ENCODE measurements at regions not wholly inside any gene's neighbourhood (a gene's known extent, or its start where the extent isn't known, plus 50 kb on each side); places are given as distances from the start of the nearest gene placed in this dataset.

DNA sequence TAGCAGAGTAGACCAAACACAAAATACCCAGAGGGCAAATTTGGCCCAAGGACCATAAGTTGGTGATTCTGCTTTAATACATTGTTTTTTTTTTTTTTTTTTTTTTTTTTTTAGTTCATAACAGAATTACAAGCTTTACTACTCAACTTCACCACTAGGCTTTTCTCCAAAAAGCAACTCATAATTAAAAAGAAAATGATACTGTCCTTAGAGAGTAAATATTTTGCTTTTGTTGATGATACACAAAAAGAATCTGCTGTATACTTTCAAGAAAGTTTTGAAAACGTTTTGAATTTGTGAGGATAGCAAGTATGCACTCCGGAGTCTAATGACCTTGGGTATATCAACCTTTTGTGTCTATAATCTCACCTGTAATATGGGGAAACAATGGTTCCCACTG, 68.9 kb upstream of the LMO3 start:
- H3K4me3 ChIP-seq (ENCODE audit: low read depth, low read length): no peak overlapping the region
- no peak for DNase-seq (ENCODE audit: low read depth)
- H3K27me3 ChIP-seq (ENCODE audit: control insufficient read depth, insufficient read depth, low read length): no peaks in the 10 kb centered on the region
- no peaks in the 10 kb centered on the region for H3K36me3 ChIP-seq (ENCODE audit: control insufficient read depth, insufficient read depth, low read length)
- TF ChIP-seq, protein P1, sequence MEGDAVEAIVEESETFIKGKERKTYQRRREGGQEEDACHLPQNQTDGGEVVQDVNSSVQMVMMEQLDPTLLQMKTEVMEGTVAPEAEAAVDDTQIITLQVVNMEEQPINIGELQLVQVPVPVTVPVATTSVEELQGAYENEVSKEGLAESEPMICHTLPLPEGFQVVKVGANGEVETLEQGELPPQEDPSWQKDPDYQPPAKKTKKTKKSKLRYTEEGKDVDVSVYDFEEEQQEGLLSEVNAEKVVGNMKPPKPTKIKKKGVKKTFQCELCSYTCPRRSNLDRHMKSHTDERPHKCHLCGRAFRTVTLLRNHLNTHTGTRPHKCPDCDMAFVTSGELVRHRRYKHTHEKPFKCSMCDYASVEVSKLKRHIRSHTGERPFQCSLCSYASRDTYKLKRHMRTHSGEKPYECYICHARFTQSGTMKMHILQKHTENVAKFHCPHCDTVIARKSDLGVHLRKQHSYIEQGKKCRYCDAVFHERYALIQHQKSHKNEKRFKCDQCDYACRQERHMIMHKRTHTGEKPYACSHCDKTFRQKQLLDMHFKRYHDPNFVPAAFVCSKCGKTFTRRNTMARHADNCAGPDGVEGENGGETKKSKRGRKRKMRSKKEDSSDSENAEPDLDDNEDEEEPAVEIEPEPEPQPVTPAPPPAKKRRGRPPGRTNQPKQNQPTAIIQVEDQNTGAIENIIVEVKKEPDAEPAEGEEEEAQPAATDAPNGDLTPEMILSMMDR (IDR thresholded peaks at IDR 0.05; ENCODE audit: insufficient read depth, low read length, severe bottlenecking): no peak
- no peak for FAIRE-seq

DNA sequence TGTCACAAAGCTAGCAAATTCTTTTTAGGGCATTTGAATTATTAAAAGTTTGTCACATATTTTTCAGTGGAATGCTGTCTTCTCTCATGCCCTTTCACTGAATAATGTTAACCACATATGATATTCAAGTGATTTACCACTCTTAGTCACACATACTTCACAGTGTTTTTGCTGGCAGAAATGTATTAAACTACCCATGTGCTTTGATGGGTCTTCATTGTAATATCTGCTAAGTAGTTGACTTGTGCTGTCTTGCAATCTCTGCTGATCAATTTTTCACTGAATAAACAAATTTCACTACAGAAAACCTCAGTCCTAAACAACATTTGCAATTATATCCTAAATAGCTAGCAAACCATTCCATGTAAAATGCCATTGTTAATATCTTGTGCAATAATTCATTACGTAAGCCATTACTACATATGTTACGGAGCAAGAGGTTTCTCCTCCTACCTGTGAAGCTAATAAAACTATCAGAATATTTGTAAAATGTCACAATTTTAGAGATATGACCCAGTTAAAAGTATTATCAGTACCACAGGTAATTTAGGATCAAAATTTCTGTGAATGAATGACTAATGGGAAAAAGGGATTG, 64.6 kb upstream of the LMO3 start:
- Histone ChIP-seq H3K27me3 (ENCODE audit: control insufficient read depth, insufficient read depth, low read length) (no peaks in the 10 kb centered on the region), H3K36me3 (ENCODE audit: control insufficient read depth, insufficient read depth, low read length) (no peaks in the 10 kb centered on the region), H3K4me3 (ENCODE audit: low read depth, low read length) (no peak overlapping the region)
- DNase-seq (ENCODE audit: low read depth) (peak; percentile 57), FAIRE-seq (no peak)
- TF ChIP-seq, protein P1 (IDR thresholded peaks at IDR 0.05; ENCODE audit: insufficient read depth, low read length, severe bottlenecking): no peak

DNA sequence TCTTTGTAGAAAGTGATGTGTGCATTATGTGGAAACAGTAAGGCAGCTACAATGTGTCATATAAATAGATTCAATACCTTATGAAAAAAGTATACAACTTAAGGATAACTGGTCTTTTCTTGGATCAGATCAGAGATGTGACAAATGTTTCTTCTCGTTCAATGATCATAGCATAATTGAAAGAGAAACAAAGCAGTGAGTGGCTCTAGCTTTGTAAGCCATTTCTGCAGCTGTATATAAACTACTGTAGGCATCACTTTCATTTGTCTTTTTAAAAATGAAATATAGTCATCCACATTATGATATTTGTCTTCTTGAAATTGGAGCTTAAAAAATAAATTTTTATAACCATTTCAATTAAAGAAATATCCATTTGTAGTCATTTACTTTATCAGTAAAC, 63.8 kb upstream of the LMO3 start:
- TF ChIP-seq, protein P1 (IDR thresholded peaks at IDR 0.05; ENCODE audit: insufficient read depth, low read length, severe bottlenecking): no peak
- H3K4me3 ChIP-seq (ENCODE audit: low read depth, low read length): no peak overlapping the region
- no peaks in the 10 kb centered on the region for H3K27me3 ChIP-seq (ENCODE audit: control insufficient read depth, insufficient read depth, low read length)
- DNase-seq (ENCODE audit: low read depth): no peak
- no peaks in the 10 kb centered on the region for H3K36me3 ChIP-seq (ENCODE audit: control insufficient read depth, insufficient read depth, low read length)
- FAIRE-seq: no peak

DNA sequence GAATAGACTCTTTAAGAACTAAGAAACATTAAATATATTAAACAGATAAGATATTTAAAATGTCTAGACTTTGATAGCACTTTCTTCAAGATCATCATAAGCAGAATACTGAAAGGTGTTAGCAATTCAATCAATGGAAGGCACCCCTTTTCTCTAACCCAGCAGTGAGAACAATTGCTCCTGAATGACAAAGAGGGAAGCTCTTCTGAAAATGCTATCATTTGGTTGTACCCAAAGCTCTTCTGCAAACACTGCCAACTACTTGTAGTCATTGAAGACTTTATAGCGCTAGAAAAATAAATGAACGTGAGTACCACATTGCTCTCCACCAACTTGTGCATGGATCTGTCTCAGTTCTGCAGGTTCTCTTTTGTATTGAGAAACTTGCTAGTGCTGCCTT, 62.2 kb upstream of the LMO3 start:
- Histone ChIP-seq H3K27me3 (ENCODE audit: control insufficient read depth, insufficient read depth, low read length) (no peaks in the 10 kb centered on the region), H3K36me3 (ENCODE audit: control insufficient read depth, insufficient read depth, low read length) (no peaks in the 10 kb centered on the region), H3K4me3 (ENCODE audit: low read depth, low read length) (no peak overlapping the region)
- DNase-seq (ENCODE audit: low read depth) (no peak), FAIRE-seq (no peak)
- TF ChIP-seq, protein P1 (IDR thresholded peaks at IDR 0.05; ENCODE audit: insufficient read depth, low read length, severe bottlenecking): no peak

DNA sequence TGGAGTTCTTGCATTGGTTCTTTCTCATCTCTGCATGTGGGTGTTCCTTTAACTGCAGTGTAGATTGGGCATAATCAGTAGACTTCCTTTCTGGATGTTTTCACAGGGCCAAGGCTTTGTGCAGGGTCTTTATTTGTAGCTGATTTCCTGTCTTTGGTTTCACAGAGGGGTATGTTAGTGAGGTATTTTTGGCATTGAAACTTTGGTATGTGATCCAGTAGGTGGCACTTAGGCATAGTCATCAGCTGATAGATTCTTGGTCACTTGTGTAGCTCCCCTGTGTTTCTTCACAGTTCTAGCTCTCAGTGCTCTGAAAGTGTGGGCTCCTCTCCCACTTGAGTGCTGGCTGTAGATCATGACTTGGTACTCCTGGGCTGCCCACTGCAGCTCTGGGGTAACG, 52.7 kb upstream of the LMO3 start:
- TF ChIP-seq, protein P1 (IDR thresholded peaks at IDR 0.05; ENCODE audit: insufficient read depth, low read length, severe bottlenecking): no peak
- H3K4me3 ChIP-seq (ENCODE audit: low read depth, low read length): no peak overlapping the region
- FAIRE-seq (no peak), DNase-seq (ENCODE audit: low read depth) (no peak)
- no peaks in the 10 kb centered on the region for H3K27me3 ChIP-seq (ENCODE audit: control insufficient read depth, insufficient read depth, low read length)
- no peaks in the 10 kb centered on the region for H3K36me3 ChIP-seq (ENCODE audit: control insufficient read depth, insufficient read depth, low read length)

Data from bronchial epithelial cell (primary cell).